ENCODE measurements at regions not wholly inside any gene's neighbourhood (a gene's known extent, or its start where the extent isn't known, plus 50 kb on each side); places are given as distances from the start of the nearest gene placed in this dataset.
"Not testable (repeated sequence)": the region's sequence is repeated elsewhere in the genome, so short reads cannot be mapped to it uniquely, and the experiment has no call there.

- no peak for DNase-seq
Observed at GRCh38 chr5:51559921-51560658, 176.8 kb downstream of the ISL1 start.

- no peak for DNase-seq
Observed at GRCh38 chr5:51566953-51567352, 183.7 kb downstream of the ISL1 start.

- DNase-seq: no peak
Observed at GRCh38 chr5:51567636-51568035, 184.4 kb downstream of the ISL1 start.

GRCh38 chr5:51573835-51574234, 190.6 kb downstream of the ISL1 start:
- DNase-seq: no peak

- DNase-seq: no peak
Observed at GRCh38 chr5:51582871-51583394, 199.7 kb downstream of the ISL1 start.

- DNase-seq: no peak
Observed at GRCh38 chr5:51598026-51598425, 214.8 kb downstream of the ISL1 start.

GRCh38 chr5:51599587-51599986, 216.3 kb downstream of the ISL1 start:
- no peak for DNase-seq

- no peak for DNase-seq
Observed at GRCh38 chr5:51604324-51604723, 221.1 kb downstream of the ISL1 start.

- DNase-seq: no peak
Observed at GRCh38 chr5:51606921-51607320, 223.7 kb downstream of the ISL1 start.

- DNase-seq: no peak
Observed at GRCh38 chr5:51618234-51618633, 235.0 kb downstream of the ISL1 start.

- DNase-seq: no peak
Observed at GRCh38 chr5:51621156-51621555, 237.9 kb downstream of the ISL1 start.

GRCh38 chr5:51622161-51622790, 239.0 kb downstream of the ISL1 start:
- DNase-seq: no peak

- DNase-seq: no peak
Observed at GRCh38 chr5:51625224-51625968, 242.1 kb downstream of the ISL1 start.

- no peak for DNase-seq
Observed at GRCh38 chr5:51632027-51632426, 248.8 kb downstream of the ISL1 start.

GRCh38 chr5:51632793-51633192, 249.5 kb downstream of the ISL1 start:
- peak; percentile 43 for DNase-seq

GRCh38 chr5:51636973-51637372, 253.7 kb downstream of the ISL1 start:
- not testable (repeated sequence) for DNase-seq

GRCh38 chr5:51644976-51645375, 261.7 kb downstream of the ISL1 start:
- DNase-seq: no peak

GRCh38 chr5:51646482-51646881, 263.2 kb downstream of the ISL1 start:
- DNase-seq: no peak

- no peak for DNase-seq
Observed at GRCh38 chr5:51650824-51651223, 267.6 kb downstream of the ISL1 start.

GRCh38 chr5:51651476-51651875, 268.2 kb downstream of the ISL1 start:
- DNase-seq: no peak

- no peak for DNase-seq
Observed at GRCh38 chr5:51651889-51652288, 268.6 kb downstream of the ISL1 start.

GRCh38 chr5:51652980-51653379, 269.7 kb downstream of the ISL1 start:
- DNase-seq: no peak

- no peak for DNase-seq
Observed at GRCh38 chr5:51657340-51658240, 274.3 kb downstream of the ISL1 start.

All from right forelimb (tissue), 1 donor.